Right lobe of liver (tissue), 6 donors: ENCODE measurements at regions not wholly inside any gene's neighbourhood (a gene's known extent, or its start where the extent isn't known, plus 50 kb on each side); places are given as distances from the start of the nearest gene placed in this dataset.
"Not testable (repeated sequence)": the region's sequence is repeated elsewhere in the genome, so short reads cannot be mapped to it uniquely, and the experiment has no call there.

Experiments used
- ATAC-seq, 4 donors: fragments of 200-7000 bp; cut with Tn5 transposase; one replicate each; pipeline ENCODE4 v1.9.1; 2020; ENCODE audit warnings: mild to moderate bottlenecking in 4 of 4, moderate library complexity in 4 of 4
- DNase-seq, 3 donors: peaks; one replicate each; pipeline ENCODE4 v3.0.0-alpha.2; 2020
- H3K27ac ChIP-seq, 3 donors: fragments of 200-600 bp; one replicate each; pipeline ENCODE4 v1.8.0; 2022
- H3K27me3 ChIP-seq, 2 donors: fragments of 200-600 bp; one replicate each; pipeline ENCODE4 v1.8.0; 2022
- H3K36me3 ChIP-seq, 4 donors: fragments of 200-600 bp; sonication (generic) in 1 of 4; one replicate each; pipeline versions ENCODE4 v1.5.1 to v1.8.0; 2017 to 2022; ENCODE audit warnings: control low read depth in 1 of 4
- H3K4me1 ChIP-seq, 4 donors: fragments of 200-600 bp; sonication (generic) in 1 of 4; one replicate each; pipeline versions ENCODE4 v1.5.1 to v1.8.0; 2017 to 2022; ENCODE audit warnings: control low read depth in 1 of 4
- H3K4me3 ChIP-seq, 3 donors: fragments of 200-600 bp; one replicate each; pipeline ENCODE4 v1.8.0; 2022
- H3K9me3 ChIP-seq, 4 donors: fragments of 200-600 bp; sonication (generic) in 1 of 4; one replicate each; pipeline versions ENCODE4 v1.5.1 to v1.8.0; 2017 to 2022; ENCODE audit warnings: control low read depth in 1 of 4
- POLR2A ChIP-seq: fragments of 450-650 bp; IDR thresholded peaks from one replicate; pipeline ENCODE4 v1.6.1; 2017; ENCODE audit warnings: antibody characterized with exemption, mild to moderate bottlenecking
- WGBS: methylation state at CpG from one replicate; pipeline ENCODE4 v1.1.6; 2018; ENCODE audit warnings: low coverage, low lambda C conversion rate; ENCODE audit not compliant: insufficient coverage; ENCODE audit errors: missing lambda C conversion rate; 5-methylcytosine and 5-hydroxymethylcytosine counted together
- intact Hi-C, 2 donors: fragments of 100-400 bp; cut with DNase I; formaldehyde crosslinking; loops; one replicate each; pipeline versions ENCODE4 v1.11.2 to v1.14.1; 2022
- TF ChIP-seq, protein P1 (sequence below), 4 donors: fragments of 200-600 bp in 3 of 4; fragments of 450-650 bp in 1 of 4; IDR thresholded peaks; one replicate each; pipeline versions ENCODE4 v1.5.1 to v1.8.0; 2016 to 2022; ENCODE audit warnings: antibody characterized with exemption in 4 of 4, mild to moderate bottlenecking in 2 of 4
- donor health status: DM: no; HTN: yes; CAD: no.
- donor health status: DM: no; HTN: no; CAD: no.
- donor health status: DM: no; HTN: no; CAD: no.
- donor health status: DM: no; HTN: yes; CAD: no.
- donor health status: DM: no; HTN: yes; CAD: no.

DNA sequence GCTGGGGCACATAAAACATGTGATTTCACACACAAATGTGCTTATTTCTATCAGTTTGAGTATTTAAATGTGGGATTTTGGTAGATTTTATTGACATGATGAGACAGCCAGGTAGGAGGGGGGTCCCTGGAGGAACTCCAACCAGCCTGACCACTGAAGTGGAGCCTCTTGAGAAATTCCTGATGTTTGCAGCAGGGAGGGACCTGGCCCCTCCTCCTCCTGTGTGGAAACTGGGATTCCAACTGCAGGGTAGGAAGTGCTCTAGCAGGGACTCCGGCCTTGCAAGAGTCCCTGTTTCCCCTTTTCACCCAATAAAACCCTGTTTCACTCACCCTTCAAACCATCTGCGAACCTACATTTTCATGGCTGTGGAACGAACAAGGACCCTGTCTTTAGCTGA lies 2224.0 kb upstream of the AGA start:
- DNase-seq (no peak), ATAC-seq (no peak)
- no peaks in the 10 kb centered on the region for H3K4me1 ChIP-seq
- WGBS: 63% methylated on average over 2 of the region's 3 CpGs
- H3K9me3 ChIP-seq: no peaks in the 10 kb centered on the region
- no peak overlapping the region for H3K4me3 ChIP-seq
- intact Hi-C loops: no loop called here
- H3K36me3 ChIP-seq: no peaks in the 10 kb centered on the region
- no peaks in the 10 kb centered on the region for H3K27me3 ChIP-seq
- TF ChIP-seq POLR2A: no peak
- TF ChIP-seq, protein P1, sequence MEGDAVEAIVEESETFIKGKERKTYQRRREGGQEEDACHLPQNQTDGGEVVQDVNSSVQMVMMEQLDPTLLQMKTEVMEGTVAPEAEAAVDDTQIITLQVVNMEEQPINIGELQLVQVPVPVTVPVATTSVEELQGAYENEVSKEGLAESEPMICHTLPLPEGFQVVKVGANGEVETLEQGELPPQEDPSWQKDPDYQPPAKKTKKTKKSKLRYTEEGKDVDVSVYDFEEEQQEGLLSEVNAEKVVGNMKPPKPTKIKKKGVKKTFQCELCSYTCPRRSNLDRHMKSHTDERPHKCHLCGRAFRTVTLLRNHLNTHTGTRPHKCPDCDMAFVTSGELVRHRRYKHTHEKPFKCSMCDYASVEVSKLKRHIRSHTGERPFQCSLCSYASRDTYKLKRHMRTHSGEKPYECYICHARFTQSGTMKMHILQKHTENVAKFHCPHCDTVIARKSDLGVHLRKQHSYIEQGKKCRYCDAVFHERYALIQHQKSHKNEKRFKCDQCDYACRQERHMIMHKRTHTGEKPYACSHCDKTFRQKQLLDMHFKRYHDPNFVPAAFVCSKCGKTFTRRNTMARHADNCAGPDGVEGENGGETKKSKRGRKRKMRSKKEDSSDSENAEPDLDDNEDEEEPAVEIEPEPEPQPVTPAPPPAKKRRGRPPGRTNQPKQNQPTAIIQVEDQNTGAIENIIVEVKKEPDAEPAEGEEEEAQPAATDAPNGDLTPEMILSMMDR (IDR thresholded peaks at IDR 0.05): no peak
- no peak overlapping the region for H3K27ac ChIP-seq

DNA sequence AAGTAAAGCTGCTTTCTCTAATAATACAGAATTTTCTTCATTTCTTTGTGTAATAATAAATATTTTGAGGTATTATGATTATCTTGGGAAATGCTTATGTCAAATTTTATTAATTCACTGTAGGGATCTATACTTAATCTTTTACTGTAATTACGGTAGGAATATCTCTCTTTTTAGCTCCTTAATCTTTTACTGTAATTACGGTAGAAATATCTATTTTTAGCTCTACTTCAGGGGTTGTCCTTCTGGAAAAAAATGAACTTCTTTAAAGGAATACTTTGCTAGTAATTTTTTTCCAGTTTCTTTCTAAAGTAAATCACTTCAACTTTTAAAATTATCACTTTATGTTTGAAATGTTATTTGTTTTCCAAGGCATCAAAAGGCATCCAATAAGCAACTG lies 2229.4 kb upstream of the AGA start:
- no peak overlapping the region for H3K4me3 ChIP-seq
- intact Hi-C loops: no loop called here
- no peak overlapping the region for H3K27ac ChIP-seq
- H3K9me3 ChIP-seq: no peaks in the 10 kb centered on the region
- H3K36me3 ChIP-seq: no peaks in the 10 kb centered on the region
- no peak for TF ChIP-seq POLR2A
- TF ChIP-seq, protein P1 (IDR thresholded peaks at IDR 0.05): no peak
- no peaks in the 10 kb centered on the region for H3K4me1 ChIP-seq
- no peaks in the 10 kb centered on the region for H3K27me3 ChIP-seq
- ATAC-seq (no peak), DNase-seq (no peak)
- WGBS: 60% methylated on average over 2 of the region's 2 CpGs

DNA sequence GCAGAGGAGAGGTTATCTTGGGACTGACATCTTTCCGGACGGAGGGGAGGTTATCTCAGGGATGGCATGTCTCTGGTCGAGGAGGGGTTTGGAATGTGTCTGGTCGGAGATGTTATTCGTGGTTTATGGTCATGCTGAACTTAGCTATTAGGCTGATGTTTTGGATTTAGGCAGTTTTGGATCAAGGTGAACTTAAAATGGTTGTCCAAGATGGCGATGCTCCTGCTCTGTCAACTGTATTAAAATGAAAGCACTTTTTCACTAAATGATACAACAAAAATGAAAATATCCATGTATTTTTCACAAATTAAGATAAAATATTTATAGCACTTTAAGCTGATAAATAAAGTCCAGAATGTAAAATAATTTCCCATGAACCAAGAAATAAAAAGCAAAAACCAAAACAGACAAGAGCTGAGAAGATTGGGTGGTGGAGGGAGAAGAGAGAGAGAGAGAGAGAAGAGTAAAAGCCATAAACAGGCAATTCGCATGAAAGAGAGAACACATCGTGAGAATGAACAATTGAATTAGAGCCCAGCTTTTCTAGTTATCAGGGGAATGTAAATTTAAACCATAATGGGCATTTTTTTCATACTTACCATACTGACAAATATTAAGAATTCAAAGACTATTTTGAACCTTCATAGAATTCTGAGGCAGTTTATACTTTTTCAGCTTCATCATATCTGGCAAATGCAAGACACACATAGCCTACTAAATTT lies 2236.0 kb upstream of the AGA start:
- Histone ChIP-seq H3K4me1 (no peaks in the 10 kb centered on the region), H3K27me3 (no peaks in the 10 kb centered on the region), H3K4me3 (no peak overlapping the region), H3K36me3 (no peaks in the 10 kb centered on the region), H3K27ac (no peak overlapping the region), H3K9me3 (no peaks in the 10 kb centered on the region)
- TF ChIP-seq, protein P1 (IDR thresholded peaks at IDR 0.05): no peak
- TF ChIP-seq POLR2A: no peak
- intact Hi-C loops: no loop called here
- no peak for ATAC-seq
- no peak for DNase-seq
- 61% methylated on average over 8 of the region's 8 CpGs for whole genome bisulfite sequencing

DNA sequence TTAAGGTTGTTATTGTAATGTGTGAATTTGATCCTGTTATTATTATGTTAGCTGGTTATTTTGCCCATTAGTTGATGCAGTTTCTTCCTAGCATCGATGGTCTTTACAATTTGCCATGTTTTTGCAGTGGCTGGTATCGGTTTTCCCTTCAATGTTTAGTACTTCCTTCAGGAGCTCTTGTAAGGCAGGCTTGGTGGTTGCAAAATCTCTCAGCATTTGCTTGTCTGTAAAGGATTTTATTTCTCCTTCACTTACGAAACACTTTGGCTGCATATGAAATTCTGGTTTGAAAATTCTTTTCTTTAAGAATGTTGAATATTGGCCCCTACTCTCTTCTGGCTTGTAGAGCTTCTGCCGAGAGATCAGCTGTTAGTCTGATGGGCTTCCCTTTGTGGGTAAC lies 2241.4 kb upstream of the AGA start:
- 63% methylated on average over 4 of the region's 4 CpGs for WGBS
- H3K36me3 ChIP-seq, intact Hi-C loops: not testable (repeated sequence)

DNA sequence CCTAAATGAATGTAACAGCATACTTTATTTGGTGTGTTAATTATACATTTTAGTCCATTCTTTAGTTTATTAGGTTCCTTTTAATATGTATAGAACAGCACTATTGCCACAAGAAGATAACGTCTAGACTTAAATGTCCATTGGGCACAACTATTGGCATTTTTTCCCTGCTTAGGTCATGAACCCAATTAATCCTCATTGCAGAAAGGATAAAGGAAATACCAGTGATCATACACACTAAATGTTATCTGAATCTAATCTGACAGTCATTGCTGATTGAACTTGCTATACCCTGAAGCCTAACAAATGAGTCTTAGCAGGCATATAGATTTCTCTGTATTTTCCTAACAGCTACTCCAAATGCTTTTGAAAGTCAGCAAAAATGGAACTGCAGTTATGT lies 2250.0 kb upstream of the AGA start:
- Histone ChIP-seq H3K4me1 (no peaks in the 10 kb centered on the region), H3K9me3 (no peaks in the 10 kb centered on the region), H3K36me3 (no peaks in the 10 kb centered on the region), H3K4me3 (no peak overlapping the region), H3K27me3 (no peaks in the 10 kb centered on the region), H3K27ac (no peak overlapping the region)
- whole genome bisulfite sequencing: 19% methylated on average over 1 of the region's 1 CpG
- intact Hi-C loops: no loop called here
- DNase-seq (no peak), ATAC-seq (no peak)
- TF ChIP-seq POLR2A: no peak
- TF ChIP-seq, protein P1 (IDR thresholded peaks at IDR 0.05): no peak

More for the DNA sequence above, 2241.4 kb upstream of the AGA start:
- ATAC-seq, H3K4me3 ChIP-seq, H3K4me1 ChIP-seq, DNase-seq, H3K27me3 ChIP-seq, H3K27ac ChIP-seq, H3K9me3 ChIP-seq: not testable (repeated sequence)
